Bronchial epithelial cell (primary cell): ENCODE measurements at regions not wholly inside any gene's neighbourhood (a gene's known extent, or its start where the extent isn't known, plus 50 kb on each side); places are given as distances from the start of the nearest gene placed in this dataset.

Source experiments
- DNase-seq: peaks from one replicate; pipeline ENCODE4 v3.0.0-alpha.2; 2010; ENCODE audit warnings: low read depth
- FAIRE-seq: peaks from 2 replicates; lab custom pipeline; 2011; peaks lifted over from hg19 to GRCh38; lab: Jason Lieb, UNC
- H3K27me3 ChIP-seq: 2 replicates; pipeline ENCODE4 v1.5.1; 2011; ENCODE audit warnings: low read length; ENCODE audit not compliant: control insufficient read depth, insufficient read depth
- H3K36me3 ChIP-seq: 2 replicates; pipeline ENCODE4 v1.5.1; 2011; ENCODE audit warnings: low read length; ENCODE audit not compliant: control insufficient read depth, insufficient read depth
- H3K4me3 ChIP-seq: 2 replicates; pipeline ENCODE4 v1.5.1; 2011; ENCODE audit warnings: mild to moderate bottlenecking, low read depth, low read length, control low read depth
- CTCF ChIP-seq: IDR thresholded peaks from 2 replicates; pipeline ENCODE4 v1.5.1; 2011; ENCODE audit warnings: mild to moderate bottlenecking, moderate library complexity, low read length, control low read depth, inconsistent platforms; ENCODE audit not compliant: insufficient read depth, severe bottlenecking

- FAIRE-seq (no peak), DNase-seq (peak; percentile 77)
- peaks cover 12% of the 10 kb centered on the region for H3K27me3 ChIP-seq
- TF ChIP-seq CTCF, result no peak
- no peaks in the 10 kb centered on the region for H3K36me3 ChIP-seq
- no peak overlapping the region for H3K4me3 ChIP-seq
These were observed 118.1 kb downstream of the WDR11 start for GRCh38 chr10:120969219-120969645.

GRCh38 chr10:120970595-120971529, 119.7 kb downstream of the WDR11 start:
- TF ChIP-seq CTCF, result no peak
- DNase-seq (peak; percentile 37), FAIRE-seq (no peak)
- peaks cover 17% of the 10 kb centered on the region for H3K27me3 ChIP-seq
- no peaks in the 10 kb centered on the region for H3K36me3 ChIP-seq
- H3K4me3 ChIP-seq, result no peak overlapping the region

GRCh38 chr10:120971671-120972070, 120.5 kb downstream of the WDR11 start:
- Histone ChIP-seq H3K27me3 (peaks cover 19% of the 10 kb centered on the region), H3K36me3 (no peaks in the 10 kb centered on the region), H3K4me3 (no peak overlapping the region)
- no peak for DNase-seq
- TF ChIP-seq CTCF, result no peak
- FAIRE-seq, result no peak

GRCh38 chr10:120972259-120972658, 121.1 kb downstream of the WDR11 start:
- no peaks in the 10 kb centered on the region for H3K36me3 ChIP-seq
- H3K4me3 ChIP-seq, result no peak overlapping the region
- no peak for DNase-seq
- TF ChIP-seq CTCF, result no peak
- no peak for FAIRE-seq
- H3K27me3 ChIP-seq, result peaks cover 19% of the 10 kb centered on the region

DNA sequence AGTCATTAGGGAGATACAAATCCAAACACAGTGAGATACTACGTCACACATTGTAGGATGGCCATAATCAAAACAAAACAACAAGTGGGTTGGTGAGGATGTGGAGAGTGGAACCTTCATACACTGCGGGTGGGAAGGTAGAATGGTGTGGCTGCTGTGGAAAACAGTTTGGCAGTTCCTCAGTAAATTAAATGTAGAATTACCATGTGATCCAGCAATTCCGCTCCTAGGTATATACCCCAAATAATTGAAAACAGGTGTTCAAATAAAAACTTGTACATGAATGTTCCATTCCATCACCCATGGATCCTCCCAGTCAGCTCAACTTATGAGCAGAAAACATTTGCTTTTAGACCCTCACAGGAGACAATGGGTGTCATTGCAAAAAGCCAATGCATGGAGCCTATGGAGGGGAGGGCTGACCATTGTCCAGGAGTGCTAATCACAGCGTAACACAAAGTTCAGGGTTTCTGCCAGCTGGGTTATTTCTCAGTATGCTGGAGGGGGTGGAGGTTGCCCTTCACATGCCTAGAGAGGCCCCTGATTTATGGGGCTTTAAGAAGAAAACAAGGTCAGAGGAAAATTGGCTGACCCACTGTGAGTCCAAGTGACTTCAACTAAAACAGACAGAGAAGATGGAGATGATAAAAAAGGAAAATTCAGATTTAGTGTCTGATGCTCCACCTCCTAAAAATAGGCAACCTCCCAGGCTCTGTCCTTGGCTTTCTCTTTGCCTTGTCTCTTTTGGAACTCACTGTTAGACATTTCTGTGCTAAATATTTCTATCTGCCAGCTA, 124.1 kb downstream of the WDR11 start:
- Histone ChIP-seq H3K4me3 (no peak overlapping the region), H3K27me3 (peaks cover 28% of the 10 kb centered on the region), H3K36me3 (no peaks in the 10 kb centered on the region)
- TF ChIP-seq CTCF, result no peak
- FAIRE-seq (no peak), DNase-seq (no peak)
